Osteoblast (primary cell): ENCODE measurements at regions not wholly inside any gene's neighbourhood (a gene's known extent, or its start where the extent isn't known, plus 50 kb on each side); places are given as distances from the start of the nearest gene placed in this dataset.

Source experiments
- DNase-seq: peaks from one replicate; pipeline ENCODE4 v3.0.0; 2011; ENCODE audit warnings: low spot score, mixed read lengths; ENCODE audit not compliant: insufficient read length; ENCODE audit errors: missing footprints
- H2AFZ ChIP-seq: 2 replicates; pipeline ENCODE4 v1.6.0; 2011; ENCODE audit warnings: mild to moderate bottlenecking, low read length
- H3K27ac ChIP-seq: 2 replicates; pipeline ENCODE4 v1.5.1; 2011; ENCODE audit warnings: mild to moderate bottlenecking, low read depth, low read length, moderate library complexity
- H3K27me3 ChIP-seq: 2 replicates; pipeline ENCODE4 v1.6.0; 2012; ENCODE audit warnings: mild to moderate bottlenecking, control low read depth, inconsistent platforms, low read length, moderate library complexity; ENCODE audit not compliant: insufficient read depth
- H3K36me3 ChIP-seq: 2 replicates; pipeline ENCODE4 v1.5.1; 2011; ENCODE audit warnings: mild to moderate bottlenecking, low read length, control low read depth, moderate library complexity; ENCODE audit not compliant: insufficient read depth
- H3K4me1 ChIP-seq: 2 replicates; pipeline ENCODE4 v1.5.1; 2011; ENCODE audit warnings: mild to moderate bottlenecking, low read length, control low read depth, moderate library complexity; ENCODE audit not compliant: insufficient read depth
- H3K4me2 ChIP-seq: 2 replicates; pipeline ENCODE4 v1.6.0; 2011; ENCODE audit warnings: mild to moderate bottlenecking, low read length; ENCODE audit not compliant: insufficient read depth
- H3K4me3 ChIP-seq: fragments of 200-600 bp; sonication (generic); 3 replicates; pipeline ENCODE4 v1.5.1; 2012; ENCODE audit warnings: mild to moderate bottlenecking, low read length, inconsistent platforms; ENCODE audit not compliant: insufficient read depth
- H3K79me2 ChIP-seq: 2 replicates; pipeline ENCODE4 v1.6.0; 2012; ENCODE audit warnings: mild to moderate bottlenecking, low read length, control low read depth, inconsistent platforms; ENCODE audit not compliant: insufficient read depth
- H3K9me3 ChIP-seq: 2 replicates; pipeline ENCODE4 v1.5.1; 2011; ENCODE audit warnings: low read depth, low read length, control low read depth
- H4K20me1 ChIP-seq: 2 replicates; pipeline ENCODE4 v1.6.0; 2012; ENCODE audit warnings: mild to moderate bottlenecking, low read length, control low read depth; ENCODE audit not compliant: insufficient read depth
- CTCF ChIP-seq: IDR thresholded peaks from 2 replicates; pipeline ENCODE4 v1.5.1; 2011; ENCODE audit warnings: mild to moderate bottlenecking, low read depth, low read length, moderate library complexity; ENCODE audit errors: extremely low read depth

- no peak overlapping the region for H2AFZ ChIP-seq
- no peaks in the 10 kb centered on the region for H3K9me3 ChIP-seq
- DNase-seq = no peak
- no peaks in the 10 kb centered on the region for H3K4me1 ChIP-seq
- H3K27ac ChIP-seq = no peak overlapping the region
- H3K4me3 ChIP-seq = no peak overlapping the region
- no peaks in the 10 kb centered on the region for H3K79me2 ChIP-seq
- no peaks in the 10 kb centered on the region for H3K36me3 ChIP-seq
- no peaks in the 10 kb centered on the region for H4K20me1 ChIP-seq
- no peak for TF ChIP-seq CTCF
- no peak overlapping the region for H3K4me2 ChIP-seq
- H3K27me3 ChIP-seq = peaks cover 4% of the 10 kb centered on the region
Measured at GRCh38 chr3:72554689-72555088, 293.6 kb downstream of the SHQ1 start.

- no peaks in the 10 kb centered on the region for H3K36me3 ChIP-seq
- TF ChIP-seq CTCF = no peak
- no peak overlapping the region for H3K27ac ChIP-seq
- no peak overlapping the region for H3K4me2 ChIP-seq
- H3K4me1 ChIP-seq = no peaks in the 10 kb centered on the region
- no peak overlapping the region for H2AFZ ChIP-seq
- no peaks in the 10 kb centered on the region for H3K79me2 ChIP-seq
- no peaks in the 10 kb centered on the region for H3K27me3 ChIP-seq
- H4K20me1 ChIP-seq = no peaks in the 10 kb centered on the region
- H3K9me3 ChIP-seq = no peaks in the 10 kb centered on the region
- no peak overlapping the region for H3K4me3 ChIP-seq
- DNase-seq = no peak
Measured at GRCh38 chr3:72553298-72553697, 294.9 kb downstream of the SHQ1 start.

DNA sequence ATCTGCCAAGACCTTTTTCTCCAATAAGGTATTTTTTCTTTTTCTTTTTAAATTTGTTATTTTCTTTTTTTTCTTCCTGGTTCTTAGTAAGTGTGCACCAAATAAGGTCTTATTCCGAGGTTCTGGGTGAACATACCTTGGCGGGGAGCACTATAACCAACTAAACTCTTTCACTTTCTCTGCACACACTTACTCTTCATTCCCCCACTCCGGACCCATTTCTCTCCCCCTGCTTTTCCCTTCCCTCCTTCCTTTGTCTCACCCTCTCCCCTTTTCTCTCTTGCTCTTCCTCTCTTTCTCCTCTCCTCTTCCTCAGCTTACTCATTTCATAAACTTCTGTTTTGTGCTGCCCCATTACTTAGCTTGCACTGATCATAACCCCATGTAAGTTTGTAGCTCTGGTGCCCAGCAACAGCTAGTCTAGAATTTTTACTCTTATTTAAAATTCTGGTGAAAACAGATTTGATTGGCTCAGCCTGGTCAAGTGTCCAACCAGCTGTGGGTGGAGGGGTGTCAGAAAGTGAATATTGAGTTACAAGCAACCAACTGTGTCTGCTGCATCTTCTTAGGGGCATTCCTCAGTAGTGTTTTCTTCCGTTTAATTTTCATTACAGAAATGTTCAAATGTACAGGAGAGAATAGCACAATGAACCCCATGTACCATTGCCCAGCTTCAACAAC lies 297.5 kb downstream of the SHQ1 start:
- DNase-seq = no peak
- Histone ChIP-seq H3K4me3 (no peak overlapping the region), H3K27ac (no peak overlapping the region), H3K9me3 (no peaks in the 10 kb centered on the region), H2AFZ (no peak overlapping the region), H3K27me3 (no peaks in the 10 kb centered on the region), H3K4me1 (no peaks in the 10 kb centered on the region), H3K4me2 (no peak overlapping the region), H3K79me2 (no peaks in the 10 kb centered on the region), H3K36me3 (no peaks in the 10 kb centered on the region), H4K20me1 (no peaks in the 10 kb centered on the region)
- no peak for TF ChIP-seq CTCF

- TF ChIP-seq CTCF = no peak
- H3K27me3 ChIP-seq = no peaks in the 10 kb centered on the region
- H3K4me3 ChIP-seq = peak overlapping the region; percentile 49
Measured at GRCh38 chr3:72549761-72550581, 298.3 kb downstream of the SHQ1 start.

More at GRCh38 chr3:72549761-72550581, 298.3 kb downstream of the SHQ1 start:
- Histone ChIP-seq H3K27ac (no peak overlapping the region), H2AFZ (peak overlapping the region; percentile 90), H3K36me3 (no peaks in the 10 kb centered on the region), H4K20me1 (no peaks in the 10 kb centered on the region), H3K4me1 (no peaks in the 10 kb centered on the region), H3K4me2 (peak overlapping the region; percentile 76), H3K9me3 (no peaks in the 10 kb centered on the region), H3K79me2 (no peaks in the 10 kb centered on the region)
- DNase-seq = no peak
